H1 (cell line): ENCODE measurements at regions not wholly inside any gene's neighbourhood (a gene's known extent, or its start where the extent isn't known, plus 50 kb on each side); places are given as distances from the start of the nearest gene placed in this dataset.

Experiments
- CTCF ChIA-PET: fragments of 300-600 bp; sonication (Branson Sonifier 250); formaldehyde crosslinking; loops from one replicate; lab custom pipeline; 2021; ENCODE audit not compliant: partially characterized antibody; lab: Charles Lee
- POLR2A ChIA-PET: fragments of 300-600 bp; sonication (Branson Sonifier 250); formaldehyde crosslinking; loops from one replicate; lab custom pipeline; 2021; ENCODE audit warnings: inconsistent platforms; ENCODE audit not compliant: partially characterized antibody; lab: Charles Lee
- DNase-seq, 2 experiments: peaks; one replicate each; pipeline versions ENCODE4 v3.0.0 to v3.0.0-alpha.2; 2010 to 2022; ENCODE audit warnings: low spot score in 2 of 2, low read depth in 1 of 2, mixed read lengths in 1 of 2
- FAIRE-seq: peaks from 2 replicates; lab custom pipeline; 2011; peaks lifted over from hg19 to GRCh38; lab: Jason Lieb, UNC
- H2AFZ ChIP-seq: 2 replicates; pipeline ENCODE4 v1.8.1; 2012; ENCODE audit warnings: low read length, inconsistent platforms
- H2AK5ac ChIP-seq: 2 replicates; pipeline ENCODE4 v1.6.1; 2013; ENCODE audit warnings: low read depth, low read length
- H2BK120ac ChIP-seq: replicated peaks from 2 replicates; pipeline ENCODE3; 2013; ENCODE audit warnings: low read depth, low read length, inconsistent platforms
- H2BK12ac ChIP-seq: 2 replicates; pipeline ENCODE4 v1.6.1; 2013; ENCODE audit warnings: low read depth, low read length
- H2BK15ac ChIP-seq: 2 replicates; pipeline ENCODE4 v1.6.1; 2013; ENCODE audit warnings: low read length
- H2BK20ac ChIP-seq: 2 replicates; pipeline ENCODE4 v1.6.1; 2013; ENCODE audit warnings: low read length
- H2BK5ac ChIP-seq: 2 replicates; pipeline ENCODE4 v1.6.1; 2013; ENCODE audit warnings: low read depth, low read length
- H3K14ac ChIP-seq: 2 replicates; pipeline ENCODE4 v1.6.1; 2013; ENCODE audit warnings: inconsistent platforms; ENCODE audit not compliant: insufficient read length
- H3K18ac ChIP-seq: 2 replicates; pipeline ENCODE4 v1.6.1; 2013; ENCODE audit warnings: low read length; ENCODE audit errors: extremely low read depth
- H3K23ac ChIP-seq: 2 replicates; pipeline ENCODE4 v1.6.1; 2013; ENCODE audit warnings: inconsistent platforms; ENCODE audit not compliant: insufficient read length
- H3K23me2 ChIP-seq: 2 replicates; pipeline ENCODE4 v1.6.1; 2013; ENCODE audit warnings: low read depth, low read length
- H3K27ac ChIP-seq: 2 replicates; pipeline ENCODE4 v1.6.1; 2011; ENCODE audit warnings: low read depth, low read length, inconsistent platforms
- H3K27me3 ChIP-seq, 4 experiments: replicated peaks in 1 of 4; 1 replicate in 1 of 4; 2 replicates in 3 of 4; pipeline versions ENCODE4 v1.6.1 to v1.8.1; 2011 to 2013; ENCODE audit warnings: low read length in 3 of 4, mild to moderate bottlenecking in 3 of 4, inconsistent platforms in 2 of 4, mixed read lengths in 2 of 4, moderate library complexity in 1 of 4; ENCODE audit not compliant: control insufficient read depth in 3 of 4, insufficient read depth in 3 of 4; ENCODE audit errors: extremely low read depth in 1 of 4
- H3K36me3 ChIP-seq, 4 experiments: 2 replicates each; pipeline versions ENCODE4 v1.6.1 to v1.8.1; 2011 to 2013; ENCODE audit warnings: mild to moderate bottlenecking in 4 of 4, low read length in 3 of 4, moderate library complexity in 2 of 4, control low read depth in 1 of 4, inconsistent platforms in 1 of 4; ENCODE audit not compliant: insufficient read depth in 4 of 4, control insufficient read depth in 2 of 4
- H3K4ac ChIP-seq: replicated peaks from 2 replicates; pipeline ENCODE3; 2013; ENCODE audit warnings: low read length, low read depth, mixed read lengths, inconsistent platforms; ENCODE audit not compliant: insufficient read length
- H3K4me1 ChIP-seq, 4 experiments: replicated peaks in 1 of 4; 1 replicate in 1 of 4; 2 replicates in 3 of 4; pipeline versions ENCODE4 v1.6.1 to v1.8.1; 2011 to 2013; ENCODE audit warnings: low read length in 3 of 4, inconsistent platforms in 2 of 4, mixed read lengths in 1 of 4; ENCODE audit not compliant: insufficient read depth in 4 of 4, control insufficient read depth in 3 of 4
- H3K4me2 ChIP-seq, 2 experiments: 2 replicates each; pipeline versions ENCODE4 v1.6.1 to v1.8.1; 2011 to 2013; ENCODE audit warnings: low read depth in 2 of 2, low read length in 2 of 2, control low read depth in 1 of 2, inconsistent platforms in 1 of 2, mild to moderate bottlenecking in 1 of 2; ENCODE audit not compliant: insufficient read depth in 1 of 2
- H3K4me3 ChIP-seq, 4 experiments: fragments of 200-600, 300-600 bp in 1 of 4; sonication (generic), shearing (Covaris generic), sonication (Bioruptor Twin) in 1 of 4; 2 replicates each; pipeline versions ENCODE4 v1.5.1 to v1.8.1; 2011 to 2016; ENCODE audit warnings: low read length in 4 of 4, low read depth in 3 of 4, control low read depth in 2 of 4, inconsistent platforms in 2 of 4, mild to moderate bottlenecking in 2 of 4, mixed read lengths in 1 of 4, moderate library complexity in 1 of 4; ENCODE audit not compliant: insufficient read depth in 2 of 4; ENCODE audit errors: extremely low read depth in 1 of 4
- H3K56ac ChIP-seq: replicated peaks from 2 replicates; pipeline ENCODE3; 2013; ENCODE audit warnings: low read depth, mild to moderate bottlenecking, mixed read lengths, low read length, inconsistent platforms; ENCODE audit not compliant: insufficient read length
- H3K79me1 ChIP-seq: 2 replicates; pipeline ENCODE4 v1.6.1; 2013; ENCODE audit warnings: low read depth, low read length, control low read depth
- H3K79me2 ChIP-seq, 2 experiments: 2 replicates each; pipeline versions ENCODE4 v1.6.1 to v1.8.1; 2012 to 2013; ENCODE audit warnings: low read length in 2 of 2, mild to moderate bottlenecking in 2 of 2, inconsistent platforms in 1 of 2; ENCODE audit not compliant: insufficient read depth in 2 of 2, control insufficient read depth in 1 of 2
- H3K9ac ChIP-seq, 4 experiments: replicated peaks in 1 of 4; 1 replicate in 1 of 4; 2 replicates in 3 of 4; pipeline versions ENCODE4 v1.6.1 to v1.8.1; 2011 to 2013; ENCODE audit warnings: low read depth in 3 of 4, low read length in 3 of 4, control low read depth in 2 of 4, mild to moderate bottlenecking in 2 of 4, moderate library complexity in 2 of 4, inconsistent platforms in 1 of 4; ENCODE audit errors: extremely low read depth in 1 of 4
- H3K9me3 ChIP-seq, 2 experiments: 2 replicates each; pipeline versions ENCODE4 v1.6.1 to v1.8.1; 2012 to 2013; ENCODE audit warnings: mild to moderate bottlenecking in 2 of 2, moderate library complexity in 2 of 2, control low read depth in 1 of 2, inconsistent platforms in 1 of 2, low read depth in 1 of 2, low read length in 1 of 2, mixed read lengths in 1 of 2; ENCODE audit not compliant: insufficient read depth in 2 of 2
- H4K20me1 ChIP-seq, 2 experiments: replicated peaks in 1 of 2; 2 replicates each; pipeline versions ENCODE3 to v1.8.1; 2011 to 2013; ENCODE audit warnings: inconsistent platforms in 2 of 2, low read length in 2 of 2, mild to moderate bottlenecking in 1 of 2; ENCODE audit not compliant: insufficient read depth in 2 of 2, control insufficient read depth in 1 of 2
- H4K5ac ChIP-seq: 2 replicates; pipeline ENCODE4 v1.6.1; 2013; ENCODE audit warnings: low read length, low read depth, mixed read lengths, inconsistent platforms; ENCODE audit not compliant: insufficient read length
- H4K8ac ChIP-seq: 2 replicates; pipeline ENCODE4 v1.8.0; 2013; ENCODE audit warnings: mild to moderate bottlenecking, moderate library complexity, low read length, inconsistent platforms; ENCODE audit not compliant: insufficient read depth; ENCODE audit errors: extremely low read depth
- H4K91ac ChIP-seq: replicated peaks from 2 replicates; pipeline ENCODE3; 2013; ENCODE audit warnings: low read length, mixed read lengths, inconsistent platforms; ENCODE audit not compliant: insufficient read length
- NANOG ChIP-seq: IDR thresholded peaks from 2 replicates; pipeline ENCODE4 v1.6.1; 2011; ENCODE audit warnings: low read length, low read depth, mild to moderate bottlenecking, inconsistent platforms; ENCODE audit not compliant: insufficient read depth, poor library complexity, severe bottlenecking
- WGBS, 2 experiments: shearing (Covaris generic) in 1 of 2; methylation state at CpG; one replicate each; pipeline versions ENCODE4 v1.1.6 to v1.1.7; 2013 to 2015; ENCODE audit warnings: low lambda C conversion rate in 2 of 2, mixed read lengths in 2 of 2, inconsistent platforms in 1 of 2, low coverage in 1 of 2, missing lambda C conversion rate in 1 of 2; ENCODE audit not compliant: insufficient replicate concordance in 2 of 2, insufficient coverage in 1 of 2, insufficient read length in 1 of 2; ENCODE audit errors: extremely low coverage in 1 of 2, missing lambda C conversion rate in 1 of 2; 5-methylcytosine and 5-hydroxymethylcytosine counted together

DNA sequence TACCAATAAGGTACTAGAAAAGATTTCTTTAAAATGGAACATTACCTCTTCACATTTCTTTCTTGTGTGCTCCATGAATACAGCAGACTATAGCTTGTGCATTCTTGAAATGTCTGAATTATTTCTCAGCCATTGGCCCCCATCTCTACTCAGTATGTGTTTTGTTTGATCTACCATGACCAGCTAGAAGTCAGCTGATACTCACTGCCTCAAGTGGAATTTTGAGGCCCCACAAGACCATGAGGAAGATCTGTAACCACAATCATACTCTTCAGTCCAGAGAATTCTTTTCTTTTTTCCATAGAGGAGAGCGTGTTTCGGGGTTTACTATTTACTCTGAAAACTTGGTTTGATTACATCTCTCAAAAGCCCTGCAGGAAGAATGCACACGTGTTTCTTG is 319.1 kb downstream of the TOX3 start:
- Histone ChIP-seq H3K27ac (no peak overlapping the region), H3K23me2 (no peaks in the 10 kb centered on the region), H3K23ac (no peak overlapping the region), H3K14ac (no peak overlapping the region), H2BK12ac (no peak overlapping the region), H2BK20ac (no peak overlapping the region), H3K9ac (no peak overlapping the region), H4K8ac (no peak overlapping the region), H4K5ac (no peak overlapping the region), H3K4ac (no peak overlapping the region), H4K20me1 (no peaks in the 10 kb centered on the region), H3K18ac (no peak overlapping the region), H3K4me1 (no peaks in the 10 kb centered on the region), H3K4me3 (no peak overlapping the region), H3K79me2 (no peaks in the 10 kb centered on the region), H3K27me3 (no peaks in the 10 kb centered on the region), H2BK15ac (no peak overlapping the region), H2BK120ac (no peak overlapping the region), H3K4me2 (no peak overlapping the region), H2AFZ (no peak overlapping the region), H3K9me3 (0 out of 4 replicates have a peak, but pooled peaks cover 0 to 5% of the 10 kb centered on the region in 2 experiments), H2BK5ac (no peak overlapping the region), H4K91ac (no peak overlapping the region), H3K36me3 (no peaks in the 10 kb centered on the region), H3K79me1 (no peaks in the 10 kb centered on the region), H2AK5ac (no peak overlapping the region), H3K56ac (no peak overlapping the region)
- ChIA-PET POLR2A (no interaction called here), CTCF (interaction anchor here (0.6 to 1.3 kb wide), 4 partner anchors 9 to 794 kb away, joined by 3 to 4 read pairs (median 3); no protein-coding TSS in a partner anchor)
- no peak for TF ChIP-seq NANOG
- FAIRE-seq (no peak), DNase-seq (no peak)
- 84% methylated on average over 3 of the region's 3 CpGs; no CpG with 5 or more reads in 1 of the 2 experiments for WGBS, 2 experiments
